ENCODE measurements at regions not wholly inside any gene's neighbourhood (a gene's known extent, or its start where the extent isn't known, plus 50 kb on each side); places are given as distances from the start of the nearest gene placed in this dataset.

- Histone ChIP-seq H3K36me3 (ENCODE audit: insufficient read depth, low read length) (no peaks in the 10 kb centered on the region), H3K79me2 (ENCODE audit: insufficient read depth, low read length) (no peaks in the 10 kb centered on the region), H3K4me3 (ENCODE audit: insufficient read depth, low read depth, low read length) (no peak overlapping the region), H3K4me2 (ENCODE audit: low read length) (peak overlapping the region; percentile 27), H4K20me1 (ENCODE audit: insufficient read depth, low read length) (no peaks in the 10 kb centered on the region), H3K9me3 (ENCODE audit: insufficient read depth, low read depth, low read length) (no peaks in the 10 kb centered on the region), H3K27ac (ENCODE audit: low read depth, low read length) (no peak overlapping the region), H3K4me1 (ENCODE audit: insufficient read depth, low read length) (no peaks in the 10 kb centered on the region), H2AFZ (ENCODE audit: low read depth, low read length) (peak overlapping the region; percentile 39), H3K9ac (ENCODE audit: low read length) (no peak overlapping the region), H3K27me3 (ENCODE audit: insufficient read depth, low read length) (peaks cover 24% of the 10 kb centered on the region)
- peak; percentile 72 for FAIRE-seq
- peaks cover 54% of the 10 kb centered on the region for H3K27me3 Mint-ChIP-seq (ENCODE audit: low read depth, unreplicated experiment)
- H3K4me3 Mint-ChIP-seq (ENCODE audit: unreplicated experiment) = no peak overlapping the region
- no peaks in the 10 kb centered on the region for H3K4me1 Mint-ChIP-seq (ENCODE audit: low read depth, unreplicated experiment)
- H3K27ac Mint-ChIP-seq (ENCODE audit: unreplicated experiment) = no peak overlapping the region
- peak; percentile 26 for TF ChIP-seq EZH2 (IDR thresholded peaks at IDR 0.05; ENCODE audit: insufficient read depth, low read length)
- peak; percentile 92 for TF ChIP-seq CTCF (IDR thresholded peaks at IDR 0.05; ENCODE audit: insufficient read depth, low read depth, low read length)
- H3K36me3 Mint-ChIP-seq (ENCODE audit: low read depth, unreplicated experiment) = no peaks in the 10 kb centered on the region
- no peaks in the 10 kb centered on the region for H3K9me3 Mint-ChIP-seq (ENCODE audit: unreplicated experiment)
- DNase-seq (ENCODE audit: low read depth) = peak; percentile 39
These were observed 100.6 kb downstream of the FAM204A start for GRCh38 chr10:118241229-118242137.

GRCh38 chr10:118239236-118239630 lies 102.9 kb downstream of the FAM204A start:
- Histone ChIP-seq H4K20me1 (ENCODE audit: insufficient read depth, low read length) (no peaks in the 10 kb centered on the region), H3K36me3 (ENCODE audit: insufficient read depth, low read length) (no peaks in the 10 kb centered on the region), H3K4me1 (ENCODE audit: insufficient read depth, low read length) (no peaks in the 10 kb centered on the region), H2AFZ (ENCODE audit: low read depth, low read length) (no peak overlapping the region), H3K79me2 (ENCODE audit: insufficient read depth, low read length) (no peaks in the 10 kb centered on the region), H3K9me3 (ENCODE audit: insufficient read depth, low read depth, low read length) (no peaks in the 10 kb centered on the region), H3K4me3 (ENCODE audit: insufficient read depth, low read depth, low read length) (no peak overlapping the region), H3K27ac (ENCODE audit: low read depth, low read length) (no peak overlapping the region), H3K9ac (ENCODE audit: low read length) (no peak overlapping the region), H3K4me2 (ENCODE audit: low read length) (no peak overlapping the region), H3K27me3 (ENCODE audit: insufficient read depth, low read length) (peaks cover 18% of the 10 kb centered on the region)
- H3K9me3 Mint-ChIP-seq (ENCODE audit: unreplicated experiment) = no peaks in the 10 kb centered on the region
- H3K4me3 Mint-ChIP-seq (ENCODE audit: unreplicated experiment) = no peak overlapping the region
- TF ChIP-seq CTCF (IDR thresholded peaks at IDR 0.05; ENCODE audit: insufficient read depth, low read depth, low read length) (no peak), EZH2 (IDR thresholded peaks at IDR 0.05; ENCODE audit: insufficient read depth, low read length) (no peak)
- peaks cover 43% of the 10 kb centered on the region for H3K27me3 Mint-ChIP-seq (ENCODE audit: low read depth, unreplicated experiment)
- DNase-seq (ENCODE audit: low read depth) (no peak), FAIRE-seq (no peak)
- H3K4me1 Mint-ChIP-seq (ENCODE audit: low read depth, unreplicated experiment) = no peaks in the 10 kb centered on the region
- no peaks in the 10 kb centered on the region for H3K36me3 Mint-ChIP-seq (ENCODE audit: low read depth, unreplicated experiment)
- no peak overlapping the region for H3K27ac Mint-ChIP-seq (ENCODE audit: unreplicated experiment)

Measured in astrocyte (in vitro differentiated cells and primary cell).